Spleen (tissue), 11 donors: ENCODE measurements at regions not wholly inside any gene's neighbourhood (a gene's known extent, or its start where the extent isn't known, plus 50 kb on each side); places are given as distances from the start of the nearest gene placed in this dataset.

ENCODE experiments used
- DNase-seq: peaks from one replicate; pipeline ENCODE4 v3.0.0-alpha.2; 2020
- H3K27ac ChIP-seq, 8 donors: fragments of 200-600 bp; sonication (generic) in 7 of 8; 1 replicate in 4 of 8; 2 replicates in 4 of 8; pipeline versions ENCODE4 v1.5.0 to v1.8.0; 2016 to 2021; ENCODE audit warnings: inconsistent platforms in 4 of 8, mild to moderate bottlenecking in 4 of 8, moderate library complexity in 1 of 8
- H3K27me3 ChIP-seq, 7 donors: fragments of 200-600 bp; sonication (generic) in 6 of 7; replicated peaks in 1 of 7; 1 replicate in 4 of 7; 2 replicates in 3 of 7; pipeline versions ENCODE4 v1.5.0 to v1.8.0; 2016 to 2021; ENCODE audit warnings: inconsistent platforms in 3 of 7, mild to moderate bottlenecking in 1 of 7
- H3K36me3 ChIP-seq, 6 donors: fragments of 200-600 bp; sonication (generic) in 5 of 6; 1 replicate in 4 of 6; 2 replicates in 2 of 6; pipeline versions ENCODE4 v1.5.0 to v1.8.0; 2016 to 2021; ENCODE audit warnings: inconsistent platforms in 2 of 6
- H3K4me1 ChIP-seq, 6 donors: fragments of 200-600 bp; sonication (generic) in 5 of 6; 1 replicate in 3 of 6; 2 replicates in 3 of 6; pipeline versions ENCODE4 v1.5.0 to v1.8.0; 2016 to 2021; ENCODE audit warnings: inconsistent platforms in 3 of 6
- H3K4me3 ChIP-seq, 8 donors: fragments of 200-600 bp; sonication (generic) in 7 of 8; 1 replicate in 4 of 8; 2 replicates in 4 of 8; pipeline versions ENCODE4 v1.5.0 to v1.8.0; 2016 to 2021; ENCODE audit warnings: inconsistent platforms in 4 of 8, mild to moderate bottlenecking in 4 of 8, moderate library complexity in 2 of 8
- H3K9me3 ChIP-seq, 8 donors: fragments of 200-600 bp; sonication (generic) in 7 of 8; 1 replicate in 4 of 8; 2 replicates in 4 of 8; pipeline versions ENCODE4 v1.5.0 to v1.8.0; 2016 to 2021; ENCODE audit warnings: inconsistent platforms in 4 of 8
- POLR2A ChIP-seq, 3 donors: fragments of 450-650 bp; IDR thresholded peaks; one replicate each; pipeline ENCODE4 v1.5.1; 2017; ENCODE audit warnings: antibody characterized with exemption in 3 of 3, mild to moderate bottlenecking in 1 of 3
- POLR2AphosphoS5 ChIP-seq, 3 donors: sonication (generic); formaldehyde crosslinking; IDR thresholded peaks; one replicate each; pipeline ENCODE4 v1.5.1; 2017; ENCODE audit warnings: antibody characterized with exemption in 3 of 3
- WGBS, 5 donors: extraction: QIAGEN DNeasy Blood & Tissue Kit in 3 of 5; methylation state at CpG; one replicate each; pipeline versions ENCODE4 v1.1.5 to v1.1.7; 2013 to 2018; 5-methylcytosine and 5-hydroxymethylcytosine counted together
- intact Hi-C: fragments of 100-400 bp; cut with DNase I; formaldehyde crosslinking; loops from one replicate; pipeline ENCODE4 v1.15.0; 2023; ENCODE audit warnings: low total_unique reads
- TF ChIP-seq, protein P1 (sequence below), 11 experiments: fragments of 200-600 bp in 7 of 11; fragments of 450-650 bp in 4 of 11; sonication (generic) in 4 of 11; IDR thresholded peaks in 8 of 11; conservative IDR thresholded peaks in 3 of 11; 1 replicate in 7 of 11; 2 replicates in 4 of 11; pipeline versions ENCODE4 v1.4.0 to v1.8.0; 2016 to 2021; ENCODE audit warnings: antibody characterized with exemption in 11 of 11, inconsistent platforms in 4 of 11, mild to moderate bottlenecking in 1 of 11
- donor health status: healthy with polysubstance abuse.
- donor health status: DM: no; HTN: no; CAD: no; lungs with moderate emphysema.
- donor health status: DM: no; HTN: no; CAD: no.
- donor health status: Bipolar disorder and iron deficiency.
- donor health status: healthy.
- donor health status: DM: no; HTN: no; CAD: no.
- donor health status: DM: yes; HTN: yes; CAD: no.

DNA sequence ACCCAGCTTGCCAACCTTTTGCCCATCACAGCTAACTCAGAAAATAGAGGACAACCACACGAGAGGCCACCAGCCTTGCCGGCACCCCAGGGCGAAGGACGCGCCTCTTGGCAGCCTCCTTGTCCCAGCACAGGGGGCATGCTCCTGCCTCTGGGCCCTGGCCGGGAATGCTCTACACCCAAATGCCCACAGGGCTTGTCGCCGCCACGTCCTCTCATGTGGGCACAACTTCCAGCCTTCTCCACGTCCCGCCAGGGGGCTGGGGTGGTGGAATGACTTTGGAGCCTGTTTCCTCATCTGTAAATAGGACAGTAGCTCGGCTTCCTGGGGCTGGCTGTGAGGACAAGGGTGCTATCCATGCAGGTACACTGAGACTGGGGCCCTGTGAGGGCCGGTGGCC lies 152.4 kb upstream of the MLN start:
- H3K9me3 ChIP-seq, result no peaks in the 10 kb centered on the region
- intact Hi-C loops, result no loop called here
- no peak overlapping the region for H3K27ac ChIP-seq
- 86 to 95% (median 88%) methylated on average over 9 to 13 of the region's 13 CpGs for WGBS, 5 donors
- TF ChIP-seq, protein P1, sequence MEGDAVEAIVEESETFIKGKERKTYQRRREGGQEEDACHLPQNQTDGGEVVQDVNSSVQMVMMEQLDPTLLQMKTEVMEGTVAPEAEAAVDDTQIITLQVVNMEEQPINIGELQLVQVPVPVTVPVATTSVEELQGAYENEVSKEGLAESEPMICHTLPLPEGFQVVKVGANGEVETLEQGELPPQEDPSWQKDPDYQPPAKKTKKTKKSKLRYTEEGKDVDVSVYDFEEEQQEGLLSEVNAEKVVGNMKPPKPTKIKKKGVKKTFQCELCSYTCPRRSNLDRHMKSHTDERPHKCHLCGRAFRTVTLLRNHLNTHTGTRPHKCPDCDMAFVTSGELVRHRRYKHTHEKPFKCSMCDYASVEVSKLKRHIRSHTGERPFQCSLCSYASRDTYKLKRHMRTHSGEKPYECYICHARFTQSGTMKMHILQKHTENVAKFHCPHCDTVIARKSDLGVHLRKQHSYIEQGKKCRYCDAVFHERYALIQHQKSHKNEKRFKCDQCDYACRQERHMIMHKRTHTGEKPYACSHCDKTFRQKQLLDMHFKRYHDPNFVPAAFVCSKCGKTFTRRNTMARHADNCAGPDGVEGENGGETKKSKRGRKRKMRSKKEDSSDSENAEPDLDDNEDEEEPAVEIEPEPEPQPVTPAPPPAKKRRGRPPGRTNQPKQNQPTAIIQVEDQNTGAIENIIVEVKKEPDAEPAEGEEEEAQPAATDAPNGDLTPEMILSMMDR (IDR thresholded peaks at IDR 0.05 in 8 of 11, conservative IDR thresholded peaks at IDR 0.05 in 3 of 11), result no peak
- H3K4me1 ChIP-seq, result no peaks in the 10 kb centered on the region
- no peaks in the 10 kb centered on the region for H3K36me3 ChIP-seq
- H3K4me3 ChIP-seq, result no peak overlapping the region
- peaks cover 0 to 15% (median 0%) of the 10 kb centered on the region in 7 donors for H3K27me3 ChIP-seq
- peak; percentile 67 for DNase-seq

DNA sequence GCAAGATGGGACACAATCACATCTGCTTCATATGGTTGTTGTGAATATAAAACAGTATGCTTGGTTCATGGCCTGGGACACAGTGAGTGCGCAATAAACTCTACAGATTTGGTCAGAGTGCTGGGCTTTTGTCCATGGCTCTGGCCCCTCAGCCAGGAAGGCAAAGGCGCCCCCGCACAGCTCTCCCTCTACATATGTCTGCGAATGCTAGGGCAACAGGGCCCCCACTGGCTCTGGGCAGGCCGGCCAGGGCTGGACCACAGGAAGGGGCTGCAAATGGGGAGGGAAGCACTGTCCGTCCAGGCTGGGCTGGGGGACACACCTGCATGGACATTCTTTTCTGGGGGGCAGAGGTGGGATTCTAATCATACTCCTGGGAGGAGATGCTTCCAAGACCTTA lies 151.8 kb upstream of the MLN start:
- H3K4me1 ChIP-seq, result no peaks in the 10 kb centered on the region
- H3K27ac ChIP-seq, result no peak overlapping the region
- WGBS, 5 donors, result 88 to 100% (median 91%) methylated on average over 3 to 6 of the region's 6 CpGs
- intact Hi-C loops, result no loop called here
- H3K27me3 ChIP-seq, result peaks cover 0 to 20% (median 0%) of the 10 kb centered on the region in 7 donors
- H3K9me3 ChIP-seq, result no peaks in the 10 kb centered on the region
- DNase-seq, result peak; percentile 59
- no peaks in the 10 kb centered on the region for H3K36me3 ChIP-seq
- no peak overlapping the region for H3K4me3 ChIP-seq
- TF ChIP-seq, protein P1 (IDR thresholded peaks at IDR 0.05 in 8 of 11, conservative IDR thresholded peaks at IDR 0.05 in 3 of 11), result no peak
- no peak for TF ChIP-seq POLR2A (IDR thresholded peaks at IDR 0.05)
- TF ChIP-seq POLR2AphosphoS5 (IDR thresholded peaks at IDR 0.05), result no peak

DNA sequence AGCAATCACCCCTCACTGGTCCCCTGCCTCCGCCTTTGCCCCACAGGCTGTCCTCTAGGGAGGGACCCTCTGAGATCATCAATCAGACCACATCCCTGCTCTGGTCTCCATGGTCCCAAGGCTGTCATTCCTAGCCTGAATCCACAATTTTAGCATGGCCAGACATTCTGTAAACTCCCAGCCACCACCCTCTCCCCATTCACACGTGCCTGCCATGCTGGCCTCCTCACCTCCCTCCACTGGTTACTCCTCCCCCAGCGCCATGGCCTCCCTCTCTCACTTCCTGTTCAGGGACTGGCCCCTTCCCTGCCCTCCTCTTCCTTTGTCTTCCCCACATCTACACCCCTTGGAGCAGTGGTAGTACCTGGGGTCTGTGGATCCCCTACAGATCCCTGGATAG lies 150.7 kb upstream of the MLN start:
- intact Hi-C loops, result no loop called here
- Histone ChIP-seq H3K36me3 (no peaks in the 10 kb centered on the region), H3K4me3 (no peak overlapping the region), H3K27ac (no peak overlapping the region), H3K9me3 (no peaks in the 10 kb centered on the region), H3K27me3 (peaks cover 0 to 20% (median 0%) of the 10 kb centered on the region in 7 donors), H3K4me1 (no peaks in the 10 kb centered on the region)
- TF ChIP-seq POLR2AphosphoS5 (IDR thresholded peaks at IDR 0.05), result no peak
- peak; percentile 41 for DNase-seq
- 41 to 54% (median 45%) methylated on average over 3 of the region's 3 CpGs for WGBS, 5 donors

DNA sequence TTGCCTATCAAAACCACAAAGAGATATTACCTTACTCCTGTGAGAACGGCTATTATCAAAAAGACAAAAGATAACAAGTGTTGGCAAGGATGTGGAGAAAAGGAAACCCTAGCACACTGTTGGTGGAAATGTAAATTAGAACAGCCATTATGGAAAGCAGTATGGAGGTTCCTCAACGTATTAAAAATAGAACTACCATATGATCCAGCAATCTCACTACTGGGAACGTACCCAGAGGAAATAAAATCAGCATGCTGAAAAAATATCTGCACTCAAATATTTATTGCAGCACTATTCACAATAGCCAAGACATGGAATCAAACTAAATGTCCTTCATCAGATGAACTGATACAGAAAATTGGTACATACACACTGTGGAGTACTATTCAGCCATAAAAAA lies 149.4 kb upstream of the MLN start:
- 69 to 77% (median 76%) methylated on average over 3 of the region's 3 CpGs for WGBS, 5 donors
- intact Hi-C loops, result no loop called here
- H3K27ac ChIP-seq, result no peak overlapping the region
- no peak for TF ChIP-seq POLR2AphosphoS5 (IDR thresholded peaks at IDR 0.05)
- TF ChIP-seq, protein P1 (IDR thresholded peaks at IDR 0.05 in 8 of 11, conservative IDR thresholded peaks at IDR 0.05 in 3 of 11), result no peak
- no peak for TF ChIP-seq POLR2A (IDR thresholded peaks at IDR 0.05)
- no peak overlapping the region for H3K4me3 ChIP-seq
- no peaks in the 10 kb centered on the region for H3K36me3 ChIP-seq
- H3K27me3 ChIP-seq, result peaks cover 0 to 11% (median 0%) of the 10 kb centered on the region in 7 donors
- H3K4me1 ChIP-seq, result no peaks in the 10 kb centered on the region
- no peak for DNase-seq
- no peaks in the 10 kb centered on the region for H3K9me3 ChIP-seq

DNA sequence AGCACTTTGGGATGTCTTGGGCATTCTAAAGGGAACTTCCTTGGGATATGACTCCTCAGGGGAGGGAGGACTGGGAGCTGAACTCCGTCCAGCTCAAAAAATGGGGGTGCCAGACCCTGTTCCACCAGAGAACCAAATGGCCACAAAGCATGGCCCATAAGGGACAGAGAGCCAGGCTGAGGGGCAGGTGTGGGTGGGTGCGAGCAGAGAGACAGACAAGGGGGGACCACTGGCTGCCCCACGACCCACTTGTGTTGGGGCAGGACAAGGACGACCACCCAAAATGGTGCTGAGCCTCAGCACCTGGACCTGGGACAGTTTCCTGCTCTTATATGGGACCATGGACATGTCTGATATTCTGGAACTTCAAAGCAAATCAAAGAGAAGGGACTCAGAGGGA lies 148.2 kb upstream of the MLN start:
- TF ChIP-seq POLR2AphosphoS5 (IDR thresholded peaks at IDR 0.05), result no peak
- TF ChIP-seq, protein P1 (IDR thresholded peaks at IDR 0.05 in 8 of 11, conservative IDR thresholded peaks at IDR 0.05 in 3 of 11), result no peak
- no peak for TF ChIP-seq POLR2A (IDR thresholded peaks at IDR 0.05)
- peaks cover 0 to 8% (median 0%) of the 10 kb centered on the region in 7 donors for H3K27me3 ChIP-seq
- H3K36me3 ChIP-seq, result no peaks in the 10 kb centered on the region
- peak; percentile 37 for DNase-seq
- H3K27ac ChIP-seq, result no peak overlapping the region
- no peaks in the 10 kb centered on the region for H3K4me1 ChIP-seq
- no peaks in the 10 kb centered on the region for H3K9me3 ChIP-seq
- 78 to 93% (median 84%) methylated on average over 4 of the region's 4 CpGs for WGBS, 5 donors
- no peak overlapping the region for H3K4me3 ChIP-seq
- intact Hi-C loops, result no loop called here
